ENCODE measurements at regions not wholly inside any gene's neighbourhood (a gene's known extent, or its start where the extent isn't known, plus 50 kb on each side); places are given as distances from the start of the nearest gene placed in this dataset.

GRCh38 chr18:38634117-38634516 is 1068.5 kb upstream of the CELF4 start:
- TF ChIP-seq POLR2AphosphoS5 (IDR thresholded peaks at IDR 0.05; ENCODE audit: low read length) (no peak), RAD51 (IDR thresholded peaks at IDR 0.05) (no peak), EP300 (IDR thresholded peaks at IDR 0.05; ENCODE audit: borderline replicate concordance in 1 of 2, control insufficient read depth in 1 of 2, low read depth in 2 of 2, low read length in 2 of 2) (no peak), CBFB (IDR thresholded peaks at IDR 0.05; ENCODE audit: low read depth) (no peak), BCLAF1 (IDR thresholded peaks at IDR 0.05) (no peak), ATF3 (IDR thresholded peaks at IDR 0.05; ENCODE audit: borderline replicate concordance, extremely low read depth, low read depth, low read length) (no peak)
- TF ChIP-seq, protein P1, sequence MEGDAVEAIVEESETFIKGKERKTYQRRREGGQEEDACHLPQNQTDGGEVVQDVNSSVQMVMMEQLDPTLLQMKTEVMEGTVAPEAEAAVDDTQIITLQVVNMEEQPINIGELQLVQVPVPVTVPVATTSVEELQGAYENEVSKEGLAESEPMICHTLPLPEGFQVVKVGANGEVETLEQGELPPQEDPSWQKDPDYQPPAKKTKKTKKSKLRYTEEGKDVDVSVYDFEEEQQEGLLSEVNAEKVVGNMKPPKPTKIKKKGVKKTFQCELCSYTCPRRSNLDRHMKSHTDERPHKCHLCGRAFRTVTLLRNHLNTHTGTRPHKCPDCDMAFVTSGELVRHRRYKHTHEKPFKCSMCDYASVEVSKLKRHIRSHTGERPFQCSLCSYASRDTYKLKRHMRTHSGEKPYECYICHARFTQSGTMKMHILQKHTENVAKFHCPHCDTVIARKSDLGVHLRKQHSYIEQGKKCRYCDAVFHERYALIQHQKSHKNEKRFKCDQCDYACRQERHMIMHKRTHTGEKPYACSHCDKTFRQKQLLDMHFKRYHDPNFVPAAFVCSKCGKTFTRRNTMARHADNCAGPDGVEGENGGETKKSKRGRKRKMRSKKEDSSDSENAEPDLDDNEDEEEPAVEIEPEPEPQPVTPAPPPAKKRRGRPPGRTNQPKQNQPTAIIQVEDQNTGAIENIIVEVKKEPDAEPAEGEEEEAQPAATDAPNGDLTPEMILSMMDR (IDR thresholded peaks at IDR 0.05 in 2 of 3, conservative IDR thresholded peaks at IDR 0.05 in 1 of 3; ENCODE audit: control insufficient read depth in 2 of 3, extremely low read depth in 1 of 3, insufficient read depth in 1 of 3, low read depth in 3 of 3, low read length in 3 of 3): no peak

Data from GM12878 (cell line).